Endometrium (tissue), 2 donors: ENCODE measurements at regions not wholly inside any gene's neighbourhood (a gene's known extent, or its start where the extent isn't known, plus 50 kb on each side); places are given as distances from the start of the nearest gene placed in this dataset.

Experiments
- FAIRE-seq: peaks from 2 replicates; lab custom pipeline; 2012; peaks lifted over from hg19 to GRCh38; lab: Jason Lieb, UNC
- donor health status: control.
- donor health status: control.

- no peak for FAIRE-seq
These were observed 89.0 kb upstream of the PTPRR start for GRCh38 chr12:71009430-71010142.

- no peak for FAIRE-seq
These were observed 88.1 kb upstream of the PTPRR start for GRCh38 chr12:71008616-71009015.

GRCh38 chr12:71007781-71008404, 87.4 kb upstream of the PTPRR start:
- FAIRE-seq = no peak

GRCh38 chr12:71007020-71007419, 86.5 kb upstream of the PTPRR start:
- no peak for FAIRE-seq

- FAIRE-seq = no peak
These were observed 84.6 kb upstream of the PTPRR start for GRCh38 chr12:71005166-71005565.

GRCh38 chr12:71004578-71004977, 84.0 kb upstream of the PTPRR start:
- no peak for FAIRE-seq

- no peak for FAIRE-seq
These were observed 80.2 kb upstream of the PTPRR start for GRCh38 chr12:71000748-71001147.

GRCh38 chr12:71000255-71000654, 79.7 kb upstream of the PTPRR start:
- FAIRE-seq = no peak

- FAIRE-seq = no peak
These were observed 73.8 kb upstream of the PTPRR start for GRCh38 chr12:70994217-70994788.

- no peak for FAIRE-seq
These were observed 68.7 kb upstream of the PTPRR start for GRCh38 chr12:70989232-70989631.

- FAIRE-seq = no peak
These were observed 65.3 kb upstream of the PTPRR start for GRCh38 chr12:70985850-70986249.

GRCh38 chr12:70983692-70984091, 63.2 kb upstream of the PTPRR start:
- FAIRE-seq = no peak

- FAIRE-seq = no peak
These were observed 62.5 kb upstream of the PTPRR start for GRCh38 chr12:70982991-70983390.

- FAIRE-seq = no peak
These were observed 61.7 kb upstream of the PTPRR start for GRCh38 chr12:70982286-70982685.

- FAIRE-seq = no peak
These were observed 50.7 kb upstream of the PTPRR start for GRCh38 chr12:70971001-70971794.
